ENCODE measurements at regions not wholly inside any gene's neighbourhood (a gene's known extent, or its start where the extent isn't known, plus 50 kb on each side); places are given as distances from the start of the nearest gene placed in this dataset.

DNA sequence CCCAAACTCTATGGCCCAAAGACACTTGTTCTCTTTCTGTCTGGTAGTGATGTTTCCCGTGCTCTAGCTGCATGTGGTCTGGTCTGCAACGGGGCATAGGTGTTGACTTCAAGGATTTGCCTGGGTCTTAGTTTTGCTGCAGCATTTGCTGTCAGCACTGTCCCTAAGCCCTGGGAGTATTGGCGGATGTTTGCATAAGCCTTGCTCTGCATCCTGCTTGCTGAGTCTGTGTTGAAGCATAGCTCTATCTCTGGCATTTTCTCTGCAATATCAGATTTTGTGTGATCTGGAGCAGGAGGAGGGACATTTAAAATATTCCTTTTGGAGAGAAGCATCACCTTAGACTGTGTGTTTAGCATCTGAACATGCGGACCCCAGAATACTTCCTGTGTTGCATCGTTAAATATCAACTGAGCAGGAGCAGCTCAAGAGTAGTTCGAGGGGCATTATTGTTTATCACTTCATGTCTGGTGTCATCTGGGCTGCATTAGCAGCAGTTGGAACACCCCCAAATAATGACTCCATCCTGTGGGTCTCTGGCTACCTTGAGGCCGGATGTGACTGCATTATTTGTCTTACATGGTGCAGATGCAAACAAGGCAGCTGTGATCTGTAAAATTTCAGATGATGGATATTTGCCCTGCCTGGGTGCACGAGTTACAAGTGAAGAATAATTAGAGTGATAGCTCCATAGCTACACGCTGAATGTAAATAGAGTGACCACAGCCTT lies 231.7 kb downstream of the TRIB2 start:
- no peaks in the 10 kb centered on the region for H3K27me3 ChIP-seq (ENCODE audit: control insufficient read depth, insufficient read depth, low read length)
- no peak overlapping the region for H3K4me3 ChIP-seq (ENCODE audit: low read depth in 2 of 2, low read length in 2 of 2)
- no peak for TF ChIP-seq POLR2AphosphoS5 (IDR thresholded peaks at IDR 0.05; ENCODE audit: low read depth, low read length)
- no peak for TF ChIP-seq REST (IDR thresholded peaks at IDR 0.05; ENCODE audit: insufficient read depth in 1 of 2, low read depth in 2 of 2, low read length in 1 of 2)
- no peak for TF ChIP-seq TCF7L2 (IDR thresholded peaks at IDR 0.05; ENCODE audit: low read depth, low read length)
- no peak for TF ChIP-seq SIN3A (IDR thresholded peaks at IDR 0.05; ENCODE audit: borderline replicate concordance, insufficient read depth, low read depth, low read length)
- TF ChIP-seq, protein P1, sequence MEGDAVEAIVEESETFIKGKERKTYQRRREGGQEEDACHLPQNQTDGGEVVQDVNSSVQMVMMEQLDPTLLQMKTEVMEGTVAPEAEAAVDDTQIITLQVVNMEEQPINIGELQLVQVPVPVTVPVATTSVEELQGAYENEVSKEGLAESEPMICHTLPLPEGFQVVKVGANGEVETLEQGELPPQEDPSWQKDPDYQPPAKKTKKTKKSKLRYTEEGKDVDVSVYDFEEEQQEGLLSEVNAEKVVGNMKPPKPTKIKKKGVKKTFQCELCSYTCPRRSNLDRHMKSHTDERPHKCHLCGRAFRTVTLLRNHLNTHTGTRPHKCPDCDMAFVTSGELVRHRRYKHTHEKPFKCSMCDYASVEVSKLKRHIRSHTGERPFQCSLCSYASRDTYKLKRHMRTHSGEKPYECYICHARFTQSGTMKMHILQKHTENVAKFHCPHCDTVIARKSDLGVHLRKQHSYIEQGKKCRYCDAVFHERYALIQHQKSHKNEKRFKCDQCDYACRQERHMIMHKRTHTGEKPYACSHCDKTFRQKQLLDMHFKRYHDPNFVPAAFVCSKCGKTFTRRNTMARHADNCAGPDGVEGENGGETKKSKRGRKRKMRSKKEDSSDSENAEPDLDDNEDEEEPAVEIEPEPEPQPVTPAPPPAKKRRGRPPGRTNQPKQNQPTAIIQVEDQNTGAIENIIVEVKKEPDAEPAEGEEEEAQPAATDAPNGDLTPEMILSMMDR (IDR thresholded peaks at IDR 0.05) = no peak
- POLR2A ChIA-PET = no interaction called here
- CTCF ChIA-PET = no interaction called here
- DNase-seq (ENCODE audit: low read depth, low spot score) (no peak), ATAC-seq (no peak)
- no peaks in the 10 kb centered on the region for H3K36me3 ChIP-seq (ENCODE audit: control insufficient read depth, insufficient read depth, low read length)
- in situ Hi-C loops (cut with HindIII; ENCODE audit: low pct_unique_long_range_greater_than_20kb, low sequenced_read_pairs) (no loop called here), intact Hi-C loops (cut with micrococcal nuclease; ENCODE audit: unreplicated experiment) (no loop called here)
- no TSS peak for BruUV-seq (replicated peaks)
- no peak overlapping the region for H3K27ac ChIP-seq (ENCODE audit: low read length)
- no peaks in the 10 kb centered on the region for H3K4me1 ChIP-seq (ENCODE audit: control insufficient read depth, insufficient read depth, low read length)
- H3K9me3 ChIP-seq (ENCODE audit: control insufficient read depth, insufficient read depth, low read depth, low read length) = no peaks in the 10 kb centered on the region

DNA sequence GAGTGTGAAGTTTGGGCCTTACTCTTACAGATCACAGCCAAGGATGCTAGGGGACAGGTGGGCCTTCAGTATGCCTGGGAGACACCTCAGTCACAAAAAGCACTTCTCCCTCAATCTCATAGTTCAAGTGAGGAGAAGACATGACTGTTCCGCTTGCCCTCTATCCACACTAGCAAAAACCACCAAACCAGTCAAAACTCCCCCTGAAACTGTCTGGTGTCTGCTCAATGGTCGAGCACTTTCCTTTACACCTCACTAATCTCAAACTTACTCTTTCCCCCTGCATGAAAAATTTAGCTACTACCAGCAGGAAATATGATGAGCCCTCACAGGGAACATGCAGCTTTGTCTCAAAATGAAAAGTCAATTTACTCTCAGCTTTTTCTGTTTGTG lies 232.2 kb downstream of the TRIB2 start:
- no peaks in the 10 kb centered on the region for H3K36me3 ChIP-seq (ENCODE audit: control insufficient read depth, insufficient read depth, low read length)
- H3K4me3 ChIP-seq (ENCODE audit: low read depth in 2 of 2, low read length in 2 of 2) = no peak overlapping the region
- H3K27ac ChIP-seq (ENCODE audit: low read length) = no peak overlapping the region
- DNase-seq (ENCODE audit: low read depth, low spot score) = no peak
- ChIA-PET CTCF (no interaction called here), POLR2A (no interaction called here)
- ATAC-seq = no peak
- H3K4me1 ChIP-seq (ENCODE audit: control insufficient read depth, insufficient read depth, low read length) = no peaks in the 10 kb centered on the region
- intact Hi-C loops (cut with micrococcal nuclease; ENCODE audit: unreplicated experiment) = no loop called here
- in situ Hi-C loops (cut with HindIII; ENCODE audit: low pct_unique_long_range_greater_than_20kb, low sequenced_read_pairs) = no loop called here
- TF ChIP-seq SIN3A (IDR thresholded peaks at IDR 0.05; ENCODE audit: borderline replicate concordance, insufficient read depth, low read depth, low read length) = no peak
- TF ChIP-seq, protein P1 (IDR thresholded peaks at IDR 0.05) = no peak
- no peak for TF ChIP-seq REST (IDR thresholded peaks at IDR 0.05; ENCODE audit: insufficient read depth in 1 of 2, low read depth in 2 of 2, low read length in 1 of 2)
- no peak for TF ChIP-seq TCF7L2 (IDR thresholded peaks at IDR 0.05; ENCODE audit: low read depth, low read length)
- TF ChIP-seq POLR2AphosphoS5 (IDR thresholded peaks at IDR 0.05; ENCODE audit: low read depth, low read length) = no peak
- no peaks in the 10 kb centered on the region for H3K27me3 ChIP-seq (ENCODE audit: control insufficient read depth, insufficient read depth, low read length)
- no TSS peak for BruUV-seq (replicated peaks)
- H3K9me3 ChIP-seq (ENCODE audit: control insufficient read depth, insufficient read depth, low read depth, low read length) = no peaks in the 10 kb centered on the region

Data from Panc1 (cell line).